ENCODE measurements at regions not wholly inside any gene's neighbourhood (a gene's known extent, or its start where the extent isn't known, plus 50 kb on each side); places are given as distances from the start of the nearest gene placed in this dataset.

DNA sequence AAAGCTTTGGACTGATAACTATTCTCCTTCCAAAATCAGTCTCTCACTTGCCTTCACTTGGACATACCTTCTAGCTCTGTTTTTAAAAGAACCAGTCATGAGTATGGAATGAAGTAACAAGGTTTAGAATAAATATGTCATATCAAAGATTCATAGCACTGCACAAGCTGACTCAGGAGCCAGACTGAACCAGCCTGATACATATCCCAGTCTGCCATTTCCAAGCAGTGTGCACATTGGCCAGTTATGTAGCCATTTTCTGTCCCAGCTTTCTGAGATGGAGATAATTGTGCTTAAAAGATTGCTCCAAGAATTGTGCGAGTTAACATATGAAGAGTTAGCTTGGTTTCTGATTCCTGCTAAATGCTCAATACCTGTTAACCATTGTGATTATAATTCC lies 311.3 kb downstream of the C11orf87 start:
- CTCF ChIA-PET: no interaction called here

DNA sequence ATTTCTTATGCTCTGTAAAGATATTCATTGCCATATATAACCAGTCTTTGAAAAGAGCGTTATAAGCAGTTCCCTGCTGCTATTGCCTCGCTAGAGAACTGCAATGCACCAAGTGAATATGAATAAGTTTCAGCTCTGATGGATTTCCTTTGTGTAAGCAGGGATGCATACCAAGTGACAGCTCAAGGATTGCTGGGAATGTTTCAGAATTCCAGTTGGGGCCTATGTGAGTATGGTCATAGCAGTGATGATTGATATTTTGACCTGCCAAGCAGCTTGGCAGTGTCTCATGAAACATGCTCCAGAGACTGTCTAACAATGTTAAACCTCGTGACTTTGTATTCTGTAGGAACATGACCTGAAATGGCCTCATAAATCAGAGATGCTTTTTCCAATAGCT lies 312.6 kb downstream of the C11orf87 start:
- BruUV-seq (replicated peaks): no TSS peak
- CTCF ChIA-PET: no interaction called here
- ATAC-seq (no peak), DNase-seq (ENCODE audit: low read depth, low spot score) (no peak)
- H3K4me3 ChIP-seq (ENCODE audit: low read depth in 2 of 2, low read length in 2 of 2): no peak overlapping the region
- in situ Hi-C loops (cut with HindIII; ENCODE audit: low pct_unique_long_range_greater_than_20kb, low sequenced_read_pairs): no loop called here
- intact Hi-C loops (cut with micrococcal nuclease; ENCODE audit: unreplicated experiment): no loop called here
- H3K9me3 ChIP-seq (ENCODE audit: control insufficient read depth, insufficient read depth, low read depth, low read length): peaks cover 3% of the 10 kb centered on the region; the same call in 1 of the 2 replicates
- no peaks in the 10 kb centered on the region for H3K4me1 ChIP-seq (ENCODE audit: control insufficient read depth, insufficient read depth, low read length)
- H3K36me3 ChIP-seq (ENCODE audit: control insufficient read depth, insufficient read depth, low read length): no peaks in the 10 kb centered on the region
- POLR2A ChIA-PET: no interaction called here
- TF ChIP-seq POLR2AphosphoS5 (IDR thresholded peaks at IDR 0.05; ENCODE audit: low read depth, low read length) (no peak), SIN3A (IDR thresholded peaks at IDR 0.05; ENCODE audit: borderline replicate concordance, insufficient read depth, low read depth, low read length) (no peak), TCF7L2 (IDR thresholded peaks at IDR 0.05; ENCODE audit: low read depth, low read length) (no peak), REST (IDR thresholded peaks at IDR 0.05; ENCODE audit: insufficient read depth in 1 of 2, low read depth in 2 of 2, low read length in 1 of 2) (no peak)
- TF ChIP-seq, protein P1, sequence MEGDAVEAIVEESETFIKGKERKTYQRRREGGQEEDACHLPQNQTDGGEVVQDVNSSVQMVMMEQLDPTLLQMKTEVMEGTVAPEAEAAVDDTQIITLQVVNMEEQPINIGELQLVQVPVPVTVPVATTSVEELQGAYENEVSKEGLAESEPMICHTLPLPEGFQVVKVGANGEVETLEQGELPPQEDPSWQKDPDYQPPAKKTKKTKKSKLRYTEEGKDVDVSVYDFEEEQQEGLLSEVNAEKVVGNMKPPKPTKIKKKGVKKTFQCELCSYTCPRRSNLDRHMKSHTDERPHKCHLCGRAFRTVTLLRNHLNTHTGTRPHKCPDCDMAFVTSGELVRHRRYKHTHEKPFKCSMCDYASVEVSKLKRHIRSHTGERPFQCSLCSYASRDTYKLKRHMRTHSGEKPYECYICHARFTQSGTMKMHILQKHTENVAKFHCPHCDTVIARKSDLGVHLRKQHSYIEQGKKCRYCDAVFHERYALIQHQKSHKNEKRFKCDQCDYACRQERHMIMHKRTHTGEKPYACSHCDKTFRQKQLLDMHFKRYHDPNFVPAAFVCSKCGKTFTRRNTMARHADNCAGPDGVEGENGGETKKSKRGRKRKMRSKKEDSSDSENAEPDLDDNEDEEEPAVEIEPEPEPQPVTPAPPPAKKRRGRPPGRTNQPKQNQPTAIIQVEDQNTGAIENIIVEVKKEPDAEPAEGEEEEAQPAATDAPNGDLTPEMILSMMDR (IDR thresholded peaks at IDR 0.05): no peak
- H3K27me3 ChIP-seq (ENCODE audit: control insufficient read depth, insufficient read depth, low read length): no peaks in the 10 kb centered on the region
- H3K27ac ChIP-seq (ENCODE audit: low read length): no peak overlapping the region

More for the DNA sequence above, 311.3 kb downstream of the C11orf87 start:
- POLR2A ChIA-PET: no interaction called here
- DNase-seq (ENCODE audit: low read depth, low spot score) (no peak), ATAC-seq (no peak)
- TF ChIP-seq SIN3A (IDR thresholded peaks at IDR 0.05; ENCODE audit: borderline replicate concordance, insufficient read depth, low read depth, low read length) (no peak), TCF7L2 (IDR thresholded peaks at IDR 0.05; ENCODE audit: low read depth, low read length) (no peak), POLR2AphosphoS5 (IDR thresholded peaks at IDR 0.05; ENCODE audit: low read depth, low read length) (no peak), REST (IDR thresholded peaks at IDR 0.05; ENCODE audit: insufficient read depth in 1 of 2, low read depth in 2 of 2, low read length in 1 of 2) (no peak)
- TF ChIP-seq, protein P1 (IDR thresholded peaks at IDR 0.05): no peak
- Histone ChIP-seq H3K9me3 (ENCODE audit: control insufficient read depth, insufficient read depth, low read depth, low read length) (no peaks in the 10 kb centered on the region), H3K27ac (ENCODE audit: low read length) (no peak overlapping the region), H3K27me3 (ENCODE audit: control insufficient read depth, insufficient read depth, low read length) (no peaks in the 10 kb centered on the region), H3K36me3 (ENCODE audit: control insufficient read depth, insufficient read depth, low read length) (no peaks in the 10 kb centered on the region), H3K4me1 (ENCODE audit: control insufficient read depth, insufficient read depth, low read length) (no peaks in the 10 kb centered on the region), H3K4me3 (ENCODE audit: low read depth in 2 of 2, low read length in 2 of 2) (no peak overlapping the region)
- in situ Hi-C loops (cut with HindIII; ENCODE audit: low pct_unique_long_range_greater_than_20kb, low sequenced_read_pairs): no loop called here
- intact Hi-C loops (cut with micrococcal nuclease; ENCODE audit: unreplicated experiment): no loop called here
- no TSS peak for BruUV-seq (replicated peaks)

Data from Panc1 (cell line).